ENCODE measurements at regions not wholly inside any gene's neighbourhood (a gene's known extent, or its start where the extent isn't known, plus 50 kb on each side); places are given as distances from the start of the nearest gene placed in this dataset.

GRCh38 chr10:76784076-76784475 is 853.5 kb downstream of the KCNMA1 start:
- Histone ChIP-seq H3K27me3 (no peaks in the 10 kb centered on the region), H3K4me1 (no peaks in the 10 kb centered on the region), H3K27ac (no peak overlapping the region), H3K9me3 (no peaks in the 10 kb centered on the region), H3K4me3 (no peak overlapping the region), H3K36me3 (ENCODE audit: low read depth, missing control alignments) (no peaks in the 10 kb centered on the region)
- 65 to 73% methylated on average over 1 of the region's 1 CpG for WGBS, 2 donors
- TF ChIP-seq POLR2A (IDR thresholded peaks at IDR 0.05): no peak
- TF ChIP-seq, protein P1, sequence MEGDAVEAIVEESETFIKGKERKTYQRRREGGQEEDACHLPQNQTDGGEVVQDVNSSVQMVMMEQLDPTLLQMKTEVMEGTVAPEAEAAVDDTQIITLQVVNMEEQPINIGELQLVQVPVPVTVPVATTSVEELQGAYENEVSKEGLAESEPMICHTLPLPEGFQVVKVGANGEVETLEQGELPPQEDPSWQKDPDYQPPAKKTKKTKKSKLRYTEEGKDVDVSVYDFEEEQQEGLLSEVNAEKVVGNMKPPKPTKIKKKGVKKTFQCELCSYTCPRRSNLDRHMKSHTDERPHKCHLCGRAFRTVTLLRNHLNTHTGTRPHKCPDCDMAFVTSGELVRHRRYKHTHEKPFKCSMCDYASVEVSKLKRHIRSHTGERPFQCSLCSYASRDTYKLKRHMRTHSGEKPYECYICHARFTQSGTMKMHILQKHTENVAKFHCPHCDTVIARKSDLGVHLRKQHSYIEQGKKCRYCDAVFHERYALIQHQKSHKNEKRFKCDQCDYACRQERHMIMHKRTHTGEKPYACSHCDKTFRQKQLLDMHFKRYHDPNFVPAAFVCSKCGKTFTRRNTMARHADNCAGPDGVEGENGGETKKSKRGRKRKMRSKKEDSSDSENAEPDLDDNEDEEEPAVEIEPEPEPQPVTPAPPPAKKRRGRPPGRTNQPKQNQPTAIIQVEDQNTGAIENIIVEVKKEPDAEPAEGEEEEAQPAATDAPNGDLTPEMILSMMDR (IDR thresholded peaks at IDR 0.05): no peak
- no peak for DNase-seq
- intact Hi-C loops (cut with DNase I; ENCODE audit: low total_unique reads): no loop called here

DNA sequence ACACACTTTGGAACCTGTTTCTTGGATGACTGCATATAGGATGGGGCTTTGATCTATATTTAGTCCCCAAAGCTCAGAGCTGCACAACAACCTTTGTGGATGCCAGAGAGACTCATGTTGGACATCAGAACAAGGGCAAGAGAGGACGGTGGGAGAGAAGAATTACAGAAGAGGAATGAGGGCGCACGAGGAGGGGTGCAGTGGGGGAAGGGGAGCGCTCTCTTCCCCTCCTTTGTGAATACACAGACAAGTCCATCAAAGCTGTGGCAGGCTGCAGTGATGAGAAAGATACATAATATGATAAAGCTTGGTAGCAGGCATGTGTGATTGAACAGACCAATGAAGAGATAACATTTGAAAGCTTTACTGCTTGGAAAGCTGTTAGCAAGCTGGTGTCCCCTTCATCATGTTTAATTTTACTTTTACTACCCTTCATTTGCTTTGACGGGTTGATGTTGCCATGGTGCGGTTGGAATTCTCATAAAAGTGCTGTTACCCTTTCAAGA is 857.8 kb downstream of the KCNMA1 start:
- intact Hi-C loops (cut with DNase I; ENCODE audit: low total_unique reads): no loop called here
- Histone ChIP-seq H3K9me3 (no peaks in the 10 kb centered on the region), H3K4me1 (no peaks in the 10 kb centered on the region), H3K36me3 (ENCODE audit: low read depth, missing control alignments) (no peaks in the 10 kb centered on the region), H3K4me3 (no peak overlapping the region), H3K27me3 (no peaks in the 10 kb centered on the region), H3K27ac (no peak overlapping the region)
- no peak for DNase-seq
- TF ChIP-seq, protein P1 (IDR thresholded peaks at IDR 0.05): no peak
- TF ChIP-seq POLR2A (IDR thresholded peaks at IDR 0.05): no peak
- WGBS, 2 donors: 72 to 75% methylated on average over 6 of the region's 6 CpGs

DNA sequence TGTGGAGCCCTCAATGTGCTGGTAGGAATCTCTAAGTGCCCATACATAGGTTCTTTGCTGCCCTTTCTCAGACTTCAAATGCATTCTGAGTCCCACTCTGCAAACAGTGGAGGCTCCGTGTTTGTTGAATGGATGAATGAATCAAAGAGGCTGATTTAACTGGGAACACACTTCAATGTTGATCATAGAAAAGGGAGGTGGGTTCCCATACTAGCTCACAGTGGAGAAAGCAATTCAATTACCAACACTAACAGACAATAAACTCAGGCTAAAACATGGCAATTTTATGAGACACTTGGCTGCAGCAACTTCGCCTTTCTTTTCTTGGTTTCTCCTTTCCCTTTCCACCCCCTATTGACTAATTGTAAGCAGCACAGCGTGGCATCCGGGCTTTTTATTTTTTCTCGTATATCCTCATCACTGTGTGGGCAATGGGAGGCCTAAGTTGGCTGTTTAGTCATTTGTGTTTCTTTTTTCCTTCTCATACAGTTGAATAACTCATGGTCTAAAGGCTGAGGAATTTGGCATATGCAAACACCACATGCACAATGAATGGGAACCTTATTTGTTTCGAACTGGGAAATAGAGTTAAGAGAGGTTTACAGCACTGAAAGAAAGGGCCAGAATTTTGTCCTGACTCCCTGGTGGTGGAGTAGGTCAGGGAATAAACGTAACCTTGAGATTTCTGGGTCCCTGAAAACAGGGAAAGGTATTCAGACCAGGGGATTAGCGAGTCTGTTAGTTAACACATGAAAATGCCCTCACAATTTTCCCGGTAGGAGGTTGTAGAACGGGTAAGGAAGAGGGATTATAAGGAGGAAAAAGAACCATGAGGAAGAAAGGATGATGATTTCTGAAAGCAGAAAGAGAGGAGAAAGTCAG is 858.5 kb downstream of the KCNMA1 start:
- intact Hi-C loops (cut with DNase I; ENCODE audit: low total_unique reads): no loop called here
- no peak for TF ChIP-seq POLR2A (IDR thresholded peaks at IDR 0.05)
- TF ChIP-seq, protein P1 (IDR thresholded peaks at IDR 0.05): no peak

GRCh38 chr10:76774987-76775603 is 862.5 kb downstream of the KCNMA1 start:
- H3K4me1 ChIP-seq: no peaks in the 10 kb centered on the region
- intact Hi-C loops (cut with DNase I; ENCODE audit: low total_unique reads): no loop called here
- H3K9me3 ChIP-seq: no peaks in the 10 kb centered on the region
- no peak overlapping the region for H3K27ac ChIP-seq
- no peak for DNase-seq
- H3K36me3 ChIP-seq (ENCODE audit: low read depth, missing control alignments): no peaks in the 10 kb centered on the region
- 89 to 93% methylated on average over 4 of the region's 4 CpGs for WGBS, 2 donors
- no peak overlapping the region for H3K4me3 ChIP-seq
- TF ChIP-seq, protein P1 (IDR thresholded peaks at IDR 0.05): no peak
- no peak for TF ChIP-seq POLR2A (IDR thresholded peaks at IDR 0.05)
- H3K27me3 ChIP-seq: no peaks in the 10 kb centered on the region

More for the DNA sequence above, 858.5 kb downstream of the KCNMA1 start:
- H3K27me3 ChIP-seq: no peaks in the 10 kb centered on the region
- no peak overlapping the region for H3K27ac ChIP-seq
- H3K9me3 ChIP-seq: no peaks in the 10 kb centered on the region
- no peak overlapping the region for H3K4me3 ChIP-seq
- H3K36me3 ChIP-seq (ENCODE audit: low read depth, missing control alignments): no peaks in the 10 kb centered on the region
- WGBS, 2 donors: 61 to 71% methylated on average over 10 of the region's 10 CpGs
- no peaks in the 10 kb centered on the region for H3K4me1 ChIP-seq
- no peak for DNase-seq

All from testis (tissue), 2 donors.